Right lobe of liver (tissue), 4 donors: ENCODE measurements at regions not wholly inside any gene's neighbourhood (a gene's known extent, or its start where the extent isn't known, plus 50 kb on each side); places are given as distances from the start of the nearest gene placed in this dataset.

Experiments
- POLR2A ChIP-seq: fragments of 450-650 bp; IDR thresholded peaks from one replicate; pipeline ENCODE4 v1.6.1; 2017; ENCODE audit warnings: antibody characterized with exemption, mild to moderate bottlenecking
- TF ChIP-seq, protein P1 (sequence below), 4 donors: fragments of 200-600 bp in 3 of 4; fragments of 450-650 bp in 1 of 4; IDR thresholded peaks; one replicate each; pipeline versions ENCODE4 v1.5.1 to v1.8.0; 2016 to 2022; ENCODE audit warnings: antibody characterized with exemption in 4 of 4, mild to moderate bottlenecking in 2 of 4
- donor health status: DM: no; HTN: no; CAD: no.
- donor health status: DM: no; HTN: no; CAD: no.
- donor health status: DM: no; HTN: yes; CAD: no.

- TF ChIP-seq, protein P1, sequence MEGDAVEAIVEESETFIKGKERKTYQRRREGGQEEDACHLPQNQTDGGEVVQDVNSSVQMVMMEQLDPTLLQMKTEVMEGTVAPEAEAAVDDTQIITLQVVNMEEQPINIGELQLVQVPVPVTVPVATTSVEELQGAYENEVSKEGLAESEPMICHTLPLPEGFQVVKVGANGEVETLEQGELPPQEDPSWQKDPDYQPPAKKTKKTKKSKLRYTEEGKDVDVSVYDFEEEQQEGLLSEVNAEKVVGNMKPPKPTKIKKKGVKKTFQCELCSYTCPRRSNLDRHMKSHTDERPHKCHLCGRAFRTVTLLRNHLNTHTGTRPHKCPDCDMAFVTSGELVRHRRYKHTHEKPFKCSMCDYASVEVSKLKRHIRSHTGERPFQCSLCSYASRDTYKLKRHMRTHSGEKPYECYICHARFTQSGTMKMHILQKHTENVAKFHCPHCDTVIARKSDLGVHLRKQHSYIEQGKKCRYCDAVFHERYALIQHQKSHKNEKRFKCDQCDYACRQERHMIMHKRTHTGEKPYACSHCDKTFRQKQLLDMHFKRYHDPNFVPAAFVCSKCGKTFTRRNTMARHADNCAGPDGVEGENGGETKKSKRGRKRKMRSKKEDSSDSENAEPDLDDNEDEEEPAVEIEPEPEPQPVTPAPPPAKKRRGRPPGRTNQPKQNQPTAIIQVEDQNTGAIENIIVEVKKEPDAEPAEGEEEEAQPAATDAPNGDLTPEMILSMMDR (IDR thresholded peaks at IDR 0.05), result no peak
- no peak for TF ChIP-seq POLR2A
Observed at GRCh38 chr3:56886314-56886713, 84.6 kb upstream of the ARHGEF3 start.
